ENCODE measurements at regions not wholly inside any gene's neighbourhood (a gene's known extent, or its start where the extent isn't known, plus 50 kb on each side); places are given as distances from the start of the nearest gene placed in this dataset.

DNA sequence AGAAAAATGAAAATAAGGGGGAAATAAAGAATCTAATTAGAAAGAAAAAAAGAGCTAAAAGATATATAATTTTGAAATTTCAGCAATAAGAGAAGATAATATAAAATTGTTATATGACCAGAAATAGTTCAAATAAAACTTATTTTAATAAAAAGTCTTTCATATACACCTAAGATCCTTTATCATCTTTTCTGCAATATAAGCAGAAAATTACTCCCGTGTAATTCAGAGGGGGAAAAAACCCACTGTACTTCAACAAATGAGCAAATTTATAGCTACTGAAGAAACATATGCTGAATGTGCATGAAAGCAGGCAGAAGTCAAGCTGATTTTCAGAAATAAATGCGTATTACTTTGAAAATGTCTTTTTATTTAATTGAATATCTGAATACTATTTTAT, 771.3 kb downstream of the FAT4 start:
- no peaks in the 10 kb centered on the region for H3K4me1 ChIP-seq (ENCODE audit: control insufficient read depth in 2 of 2, insufficient read depth in 2 of 2, low read length in 2 of 2)
- H3K36me3 ChIP-seq (ENCODE audit: control insufficient read depth in 2 of 2, insufficient read depth in 2 of 2, low read length in 1 of 2), result no peaks in the 10 kb centered on the region
- H3K9me3 ChIP-seq (ENCODE audit: control insufficient read depth in 2 of 2, insufficient read depth in 1 of 2, low read length in 1 of 2), result no peaks in the 10 kb centered on the region
- 89% methylated on average over 2 of the region's 2 CpGs for WGBS
- no peaks in the 10 kb centered on the region for H3K27me3 ChIP-seq (ENCODE audit: control insufficient read depth in 2 of 2, insufficient read depth in 1 of 2, low read length in 1 of 2)
- H3K27ac ChIP-seq (ENCODE audit: low read depth in 1 of 2, low read length in 1 of 2), result no peak overlapping the region
- H3K4me3 ChIP-seq (ENCODE audit: low read length in 2 of 2), result no peak overlapping the region
- no peak for DNase-seq (ENCODE audit: low read depth in 6 of 9, low spot score in 9 of 9)

DNA sequence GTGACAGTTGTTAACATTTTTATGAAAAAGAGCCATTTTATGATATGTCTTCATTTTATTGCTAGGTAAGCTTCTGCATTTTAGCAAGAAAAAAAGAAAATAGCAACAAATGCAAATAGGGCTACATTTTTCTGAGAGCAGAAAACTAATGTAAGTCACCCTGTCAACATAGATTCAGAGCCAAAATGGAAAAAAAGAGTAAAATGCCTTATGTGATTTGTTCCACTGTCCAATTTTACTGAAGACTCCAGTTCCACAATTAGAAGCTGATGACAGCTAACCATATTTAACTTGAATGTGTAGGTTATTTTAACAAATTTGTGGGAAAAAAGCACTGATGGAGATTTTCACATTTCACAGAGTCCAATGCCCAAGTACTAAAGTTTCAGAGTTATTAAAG, 772.3 kb downstream of the FAT4 start:
- H3K4me1 ChIP-seq (ENCODE audit: control insufficient read depth in 2 of 2, insufficient read depth in 2 of 2, low read length in 2 of 2), result no peaks in the 10 kb centered on the region
- no peak overlapping the region for H3K27ac ChIP-seq (ENCODE audit: low read depth in 1 of 2, low read length in 1 of 2)
- DNase-seq (ENCODE audit: low read depth in 6 of 9, low spot score in 9 of 9), result no peak
- no peaks in the 10 kb centered on the region for H3K36me3 ChIP-seq (ENCODE audit: control insufficient read depth in 2 of 2, insufficient read depth in 2 of 2, low read length in 1 of 2)
- no peaks in the 10 kb centered on the region for H3K9me3 ChIP-seq (ENCODE audit: control insufficient read depth in 2 of 2, insufficient read depth in 1 of 2, low read length in 1 of 2)
- H3K27me3 ChIP-seq (ENCODE audit: control insufficient read depth in 2 of 2, insufficient read depth in 1 of 2, low read length in 1 of 2), result no peaks in the 10 kb centered on the region
- no peak overlapping the region for H3K4me3 ChIP-seq (ENCODE audit: low read length in 2 of 2)

- Histone ChIP-seq H3K4me3 (ENCODE audit: low read length in 2 of 2) (no peak overlapping the region), H3K27ac (ENCODE audit: low read depth in 1 of 2, low read length in 1 of 2) (no peak overlapping the region), H3K9me3 (ENCODE audit: control insufficient read depth in 2 of 2, insufficient read depth in 1 of 2, low read length in 1 of 2) (no peaks in the 10 kb centered on the region), H3K36me3 (ENCODE audit: control insufficient read depth in 2 of 2, insufficient read depth in 2 of 2, low read length in 1 of 2) (no peaks in the 10 kb centered on the region), H3K27me3 (ENCODE audit: control insufficient read depth in 2 of 2, insufficient read depth in 1 of 2, low read length in 1 of 2) (no peaks in the 10 kb centered on the region), H3K4me1 (ENCODE audit: control insufficient read depth in 2 of 2, insufficient read depth in 2 of 2, low read length in 2 of 2) (no peaks in the 10 kb centered on the region)
- 94% methylated on average over 4 of the region's 4 CpGs for WGBS
- DNase-seq (ENCODE audit: low read depth in 6 of 9, low spot score in 9 of 9), result no peak
These were observed 782.5 kb downstream of the FAT4 start for GRCh38 chr4:126097155-126097799.

GRCh38 chr4:126106658-126107057, 791.9 kb downstream of the FAT4 start:
- WGBS, result 96% methylated on average over 8 of the region's 8 CpGs
- H3K27ac ChIP-seq (ENCODE audit: low read depth in 1 of 2, low read length in 1 of 2), result no peak overlapping the region
- H3K9me3 ChIP-seq (ENCODE audit: control insufficient read depth in 2 of 2, insufficient read depth in 1 of 2, low read length in 1 of 2), result no peaks in the 10 kb centered on the region
- no peak overlapping the region for H3K4me3 ChIP-seq (ENCODE audit: low read length in 2 of 2)
- DNase-seq (ENCODE audit: low read depth in 6 of 9, low spot score in 9 of 9), result no peak
- H3K4me1 ChIP-seq (ENCODE audit: control insufficient read depth in 2 of 2, insufficient read depth in 2 of 2, low read length in 2 of 2), result no peaks in the 10 kb centered on the region
- no peaks in the 10 kb centered on the region for H3K36me3 ChIP-seq (ENCODE audit: control insufficient read depth in 2 of 2, insufficient read depth in 2 of 2, low read length in 1 of 2)
- no peaks in the 10 kb centered on the region for H3K27me3 ChIP-seq (ENCODE audit: control insufficient read depth in 2 of 2, insufficient read depth in 1 of 2, low read length in 1 of 2)

- Histone ChIP-seq H3K4me1 (ENCODE audit: control insufficient read depth in 2 of 2, insufficient read depth in 2 of 2, low read length in 2 of 2) (no peaks in the 10 kb centered on the region), H3K4me3 (ENCODE audit: low read length in 2 of 2) (no peak overlapping the region), H3K36me3 (ENCODE audit: control insufficient read depth in 2 of 2, insufficient read depth in 2 of 2, low read length in 1 of 2) (no peaks in the 10 kb centered on the region), H3K9me3 (ENCODE audit: control insufficient read depth in 2 of 2, insufficient read depth in 1 of 2, low read length in 1 of 2) (no peaks in the 10 kb centered on the region), H3K27me3 (ENCODE audit: control insufficient read depth in 2 of 2, insufficient read depth in 1 of 2, low read length in 1 of 2) (no peaks in the 10 kb centered on the region), H3K27ac (ENCODE audit: low read depth in 1 of 2, low read length in 1 of 2) (no peak overlapping the region)
- DNase-seq (ENCODE audit: low read depth in 6 of 9, low spot score in 9 of 9), result no peak
- WGBS, result 90% methylated on average over 2 of the region's 2 CpGs
These were observed 795.1 kb downstream of the FAT4 start for GRCh38 chr4:126109836-126110235.

DNA sequence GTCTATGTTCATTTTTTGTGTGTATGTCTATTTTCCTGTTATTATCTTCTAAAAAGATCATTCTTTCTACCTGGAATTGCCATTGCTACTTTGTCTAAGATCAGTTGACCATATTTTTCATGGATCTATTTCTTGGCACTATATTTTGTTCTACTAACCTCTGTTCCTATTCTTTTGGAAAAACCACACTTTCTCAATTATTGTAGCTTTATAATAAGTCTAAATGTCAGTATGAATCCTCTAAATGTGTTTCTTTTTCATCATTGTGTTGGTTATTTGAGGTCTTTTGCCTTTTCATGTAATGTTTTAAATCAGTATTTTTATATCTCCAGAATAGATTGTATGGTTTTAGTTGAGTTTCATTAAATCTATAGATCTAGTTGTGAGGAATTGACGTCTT, 798.3 kb downstream of the FAT4 start:
- H3K4me1 ChIP-seq (ENCODE audit: control insufficient read depth in 2 of 2, insufficient read depth in 2 of 2, low read length in 2 of 2), result no peaks in the 10 kb centered on the region
- H3K4me3 ChIP-seq (ENCODE audit: low read length in 2 of 2), result no peak overlapping the region
- H3K9me3 ChIP-seq (ENCODE audit: control insufficient read depth in 2 of 2, insufficient read depth in 1 of 2, low read length in 1 of 2), result no peaks in the 10 kb centered on the region
- no peak overlapping the region for H3K27ac ChIP-seq (ENCODE audit: low read depth in 1 of 2, low read length in 1 of 2)
- H3K36me3 ChIP-seq (ENCODE audit: control insufficient read depth in 2 of 2, insufficient read depth in 2 of 2, low read length in 1 of 2), result no peaks in the 10 kb centered on the region
- WGBS, result 92% methylated on average over 1 of the region's 1 CpG
- DNase-seq (ENCODE audit: low read depth in 6 of 9, low spot score in 9 of 9), result no peak
- no peaks in the 10 kb centered on the region for H3K27me3 ChIP-seq (ENCODE audit: control insufficient read depth in 2 of 2, insufficient read depth in 1 of 2, low read length in 1 of 2)

DNA sequence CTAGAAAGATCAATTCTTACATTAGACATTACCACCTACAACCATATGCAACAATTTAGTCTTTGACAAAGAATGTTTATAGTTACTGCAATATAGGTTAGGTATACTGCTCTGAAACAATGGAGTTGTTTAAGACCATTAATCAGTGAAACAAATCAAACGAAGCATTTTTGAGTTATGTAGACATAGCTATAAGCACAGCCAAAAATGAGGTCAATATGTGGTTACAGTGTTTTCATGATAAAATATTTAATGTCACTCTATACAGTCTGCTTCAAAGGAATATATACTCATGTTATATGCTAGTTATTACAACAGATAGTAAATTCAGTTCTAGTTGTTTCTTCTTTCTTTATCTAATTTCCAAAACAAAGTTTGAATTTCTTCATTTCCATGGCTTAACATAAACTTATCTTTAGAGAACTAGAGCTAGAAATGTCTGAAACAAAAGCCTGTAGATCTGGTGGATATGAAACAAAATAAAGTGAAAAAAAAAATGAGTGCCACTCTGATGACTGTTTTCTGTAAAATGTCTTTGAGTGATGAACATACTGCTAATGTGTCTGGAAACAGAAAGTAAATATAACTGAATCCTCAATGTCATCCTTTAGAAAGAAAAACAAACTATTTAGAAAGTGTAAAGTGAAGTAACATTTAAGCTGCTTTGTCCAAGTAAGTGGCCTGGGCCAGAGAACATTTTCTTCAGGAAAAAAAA, 809.0 kb downstream of the FAT4 start:
- DNase-seq (ENCODE audit: low read depth in 6 of 9, low spot score in 9 of 9), result no peak
- no peaks in the 10 kb centered on the region for H3K27me3 ChIP-seq (ENCODE audit: control insufficient read depth in 2 of 2, insufficient read depth in 1 of 2, low read length in 1 of 2)

DNA sequence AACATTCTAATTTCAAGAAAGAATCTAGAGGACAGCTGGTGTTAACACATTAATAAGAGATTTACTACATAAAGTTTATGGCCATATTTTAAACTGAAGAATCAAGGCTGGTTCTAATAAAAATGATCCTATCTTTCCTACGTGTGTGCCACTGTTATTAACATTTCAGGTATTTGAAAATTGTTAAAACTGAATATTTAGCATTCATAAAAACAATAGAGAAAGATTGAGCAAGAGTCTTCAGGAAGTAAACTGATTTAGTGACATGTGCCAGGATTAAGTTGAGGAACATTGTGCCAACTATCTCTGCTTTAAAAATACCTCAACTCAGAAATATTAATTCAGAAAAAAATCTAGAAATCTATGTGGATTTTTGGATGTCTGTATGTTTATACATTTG, 810.1 kb downstream of the FAT4 start:
- Histone ChIP-seq H3K4me1 (ENCODE audit: control insufficient read depth in 2 of 2, insufficient read depth in 2 of 2, low read length in 2 of 2) (no peaks in the 10 kb centered on the region), H3K9me3 (ENCODE audit: control insufficient read depth in 2 of 2, insufficient read depth in 1 of 2, low read length in 1 of 2) (no peaks in the 10 kb centered on the region), H3K27ac (ENCODE audit: low read depth in 1 of 2, low read length in 1 of 2) (no peak overlapping the region), H3K4me3 (ENCODE audit: low read length in 2 of 2) (no peak overlapping the region), H3K36me3 (ENCODE audit: control insufficient read depth in 2 of 2, insufficient read depth in 2 of 2, low read length in 1 of 2) (no peaks in the 10 kb centered on the region), H3K27me3 (ENCODE audit: control insufficient read depth in 2 of 2, insufficient read depth in 1 of 2, low read length in 1 of 2) (no peaks in the 10 kb centered on the region)
- no peak for DNase-seq (ENCODE audit: low read depth in 6 of 9, low spot score in 9 of 9)
- 84% methylated on average over 1 of the region's 1 CpG for WGBS

More for the DNA sequence above, 809.0 kb downstream of the FAT4 start:
- H3K4me1 ChIP-seq (ENCODE audit: control insufficient read depth in 2 of 2, insufficient read depth in 2 of 2, low read length in 2 of 2), result no peaks in the 10 kb centered on the region
- H3K27ac ChIP-seq (ENCODE audit: low read depth in 1 of 2, low read length in 1 of 2), result no peak overlapping the region
- no peak overlapping the region for H3K4me3 ChIP-seq (ENCODE audit: low read length in 2 of 2)
- 84% methylated on average over 1 of the region's 1 CpG for WGBS
- no peaks in the 10 kb centered on the region for H3K36me3 ChIP-seq (ENCODE audit: control insufficient read depth in 2 of 2, insufficient read depth in 2 of 2, low read length in 1 of 2)
- H3K9me3 ChIP-seq (ENCODE audit: control insufficient read depth in 2 of 2, insufficient read depth in 1 of 2, low read length in 1 of 2), result peaks cover 0 to 4% of the 10 kb centered on the region in 2 donors

- Histone ChIP-seq H3K27me3 (ENCODE audit: control insufficient read depth in 2 of 2, insufficient read depth in 1 of 2, low read length in 1 of 2) (no peaks in the 10 kb centered on the region), H3K36me3 (ENCODE audit: control insufficient read depth in 2 of 2, insufficient read depth in 2 of 2, low read length in 1 of 2) (no peaks in the 10 kb centered on the region), H3K4me1 (ENCODE audit: control insufficient read depth in 2 of 2, insufficient read depth in 2 of 2, low read length in 2 of 2) (no peaks in the 10 kb centered on the region), H3K4me3 (ENCODE audit: low read length in 2 of 2) (no peak overlapping the region), H3K27ac (ENCODE audit: low read depth in 1 of 2, low read length in 1 of 2) (no peak overlapping the region), H3K9me3 (ENCODE audit: control insufficient read depth in 2 of 2, insufficient read depth in 1 of 2, low read length in 1 of 2) (peaks cover 0 to 8% of the 10 kb centered on the region in 2 donors)
- no peak for DNase-seq (ENCODE audit: low read depth in 6 of 9, low spot score in 9 of 9)
These were observed 815.5 kb downstream of the FAT4 start for GRCh38 chr4:126130215-126130614.
